H9 (cell line): ENCODE measurements at regions not wholly inside any gene's neighbourhood (a gene's known extent, or its start where the extent isn't known, plus 50 kb on each side); places are given as distances from the start of the nearest gene placed in this dataset.

ENCODE experiments used
- DNase-seq: peaks from one replicate; pipeline ENCODE4 v3.0.0-alpha.2; 2017
- H2AFZ ChIP-seq: one replicate; pipeline ENCODE4 v1.6.1; 2013; ENCODE audit warnings: mild to moderate bottlenecking, low read length, control low read depth, moderate library complexity
- H2AK5ac ChIP-seq: 2 replicates; pipeline ENCODE4 v1.6.1; 2013; ENCODE audit warnings: low read length, control low read depth, mixed read lengths; ENCODE audit not compliant: insufficient read length
- H2BK120ac ChIP-seq: one replicate; pipeline ENCODE4 v1.6.1; 2013; ENCODE audit warnings: low read depth, mild to moderate bottlenecking, low read length, control low read depth, inconsistent platforms; ENCODE audit not compliant: poor library complexity, severe bottlenecking
- H2BK12ac ChIP-seq: 2 replicates; pipeline ENCODE4 v1.6.1; 2013; ENCODE audit warnings: low read length, control low read depth, mixed read lengths, low read depth; ENCODE audit not compliant: insufficient read length
- H2BK15ac ChIP-seq: 2 replicates; pipeline ENCODE4 v1.6.1; 2013; ENCODE audit warnings: low read depth, low read length, control low read depth
- H2BK20ac ChIP-seq: one replicate; pipeline ENCODE4 v1.6.1; 2013; ENCODE audit warnings: low read depth, mild to moderate bottlenecking, low read length, control low read depth, inconsistent platforms; ENCODE audit not compliant: poor library complexity, severe bottlenecking
- H2BK5ac ChIP-seq: 2 replicates; pipeline ENCODE4 v1.6.1; 2013; ENCODE audit warnings: low read length, control low read depth, mixed read lengths; ENCODE audit not compliant: insufficient read length
- H3K14ac ChIP-seq: 2 replicates; pipeline ENCODE4 v1.6.1; 2013; ENCODE audit warnings: low read length, control low read depth; ENCODE audit not compliant: insufficient read depth
- H3K18ac ChIP-seq: 2 replicates; pipeline ENCODE4 v1.6.1; 2013; ENCODE audit warnings: low read depth, mild to moderate bottlenecking, mixed read lengths, low read length, control low read depth; ENCODE audit not compliant: insufficient read length
- H3K23ac ChIP-seq: 2 replicates; pipeline ENCODE4 v1.6.1; 2013; ENCODE audit warnings: low read length, control low read depth, mixed read lengths, low read depth; ENCODE audit not compliant: insufficient read length
- H3K23me2 ChIP-seq: 2 replicates; pipeline ENCODE4 v1.6.1; 2013; ENCODE audit warnings: low read depth, mild to moderate bottlenecking, mixed read lengths, low read length, control low read depth; ENCODE audit not compliant: insufficient read length, poor library complexity, severe bottlenecking
- H3K27ac ChIP-seq: 2 replicates; pipeline ENCODE4 v1.5.1; 2013; ENCODE audit warnings: low read length, control low read depth, mixed read lengths, low read depth; ENCODE audit not compliant: insufficient read length
- H3K27me3 ChIP-seq: 2 replicates; pipeline ENCODE4 v1.6.1; 2013; ENCODE audit warnings: low read length, control low read depth, inconsistent platforms; ENCODE audit not compliant: insufficient read depth
- H3K4ac ChIP-seq: 2 replicates; pipeline ENCODE4 v1.6.1; 2013; ENCODE audit warnings: low read depth, mild to moderate bottlenecking, control low read depth, inconsistent platforms, low read length, moderate library complexity
- H3K4me1 ChIP-seq: 2 replicates; pipeline ENCODE4 v1.6.1; 2013; ENCODE audit warnings: low read length, control low read depth, inconsistent platforms; ENCODE audit not compliant: insufficient read depth
- H3K4me2 ChIP-seq: 2 replicates; pipeline ENCODE4 v1.6.1; 2013; ENCODE audit warnings: low read length, control low read depth, mixed read lengths; ENCODE audit not compliant: insufficient read length, insufficient read depth
- H3K56ac ChIP-seq: 2 replicates; pipeline ENCODE4 v1.6.1; 2013; ENCODE audit warnings: low read depth, mild to moderate bottlenecking, mixed read lengths, low read length, control low read depth; ENCODE audit not compliant: insufficient read length
- H3K79me1 ChIP-seq: 2 replicates; pipeline ENCODE4 v1.6.1; 2013; ENCODE audit warnings: low read depth, mild to moderate bottlenecking, moderate library complexity, low read length, control low read depth, inconsistent platforms; ENCODE audit not compliant: insufficient read depth, poor library complexity, severe bottlenecking
- H3K79me2 ChIP-seq: 2 replicates; pipeline ENCODE4 v1.6.1; 2013; ENCODE audit warnings: low read length, control low read depth, inconsistent platforms; ENCODE audit not compliant: insufficient read depth
- H3K9ac ChIP-seq: 2 replicates; pipeline ENCODE4 v1.6.1; 2013; ENCODE audit warnings: low read length, control low read depth, mixed read lengths; ENCODE audit not compliant: insufficient read length; ENCODE audit errors: extremely low read depth
- H3K9me3 ChIP-seq: one replicate; pipeline ENCODE4 v1.6.1; 2013; ENCODE audit warnings: low read depth, low read length, inconsistent platforms; ENCODE audit not compliant: control insufficient read depth
- H3T11ph ChIP-seq: one replicate; pipeline ENCODE4 v1.6.1; 2013; ENCODE audit warnings: mild to moderate bottlenecking, low read length, control low read depth, inconsistent platforms
- H4K20me1 ChIP-seq: one replicate; pipeline ENCODE4 v1.6.1; 2013; ENCODE audit not compliant: control insufficient read depth, insufficient read length, insufficient read depth
- H4K5ac ChIP-seq: 2 replicates; pipeline ENCODE4 v1.6.1; 2013; ENCODE audit warnings: low read depth, mild to moderate bottlenecking, mixed read lengths, low read length, control low read depth; ENCODE audit not compliant: insufficient read length
- H4K8ac ChIP-seq: replicated peaks from 2 replicates; pipeline ENCODE4 v1.6.1; 2013; ENCODE audit warnings: low read length, control low read depth, mixed read lengths, low read depth; ENCODE audit not compliant: insufficient read length
- H4K91ac ChIP-seq: 2 replicates; pipeline ENCODE4 v1.6.1; 2013; ENCODE audit warnings: low read depth, mild to moderate bottlenecking, moderate library complexity, mixed read lengths, low read length, control low read depth; ENCODE audit not compliant: insufficient read length
- H3K27ac Mint-ChIP-seq, 3 experiments: 2 replicates in 2 of 3; 3 replicates in 1 of 3; pipeline ENCODE4 v1.8.0; 2020 to 2021; ENCODE audit warnings: mixed read lengths in 3 of 3, mild to moderate bottlenecking in 1 of 3, moderate library complexity in 1 of 3
- H3K27me3 Mint-ChIP-seq: 2 replicates; pipeline ENCODE4 v1.8.0; 2021; ENCODE audit warnings: low read depth, mild to moderate bottlenecking, moderate library complexity, mixed read lengths
- H3K36me3 Mint-ChIP-seq, 3 experiments: 2 replicates in 2 of 3; 3 replicates in 1 of 3; pipeline ENCODE4 v1.8.0; 2020 to 2021; ENCODE audit warnings: low read depth in 3 of 3, mixed read lengths in 3 of 3; ENCODE audit not compliant: insufficient read depth in 1 of 3
- H3K4me1 Mint-ChIP-seq, 2 experiments: 2 replicates each; pipeline ENCODE4 v1.8.0; 2020; ENCODE audit warnings: mixed read lengths in 2 of 2
- H3K4me3 Mint-ChIP-seq, 2 experiments: 2 replicates in 1 of 2; 3 replicates in 1 of 2; pipeline ENCODE4 v1.8.0; 2020 to 2021; ENCODE audit warnings: mild to moderate bottlenecking in 2 of 2, mixed read lengths in 2 of 2, moderate library complexity in 1 of 2
- H3K9me3 Mint-ChIP-seq, 2 experiments: 2 replicates in 1 of 2; 3 replicates in 1 of 2; pipeline ENCODE4 v1.8.0; 2020; ENCODE audit warnings: mild to moderate bottlenecking in 2 of 2, mixed read lengths in 2 of 2, moderate library complexity in 1 of 2
- CTCF ChIP-seq: fragments of 200-600 bp; sonication (generic); conservative IDR thresholded peaks from 3 replicates; pipeline ENCODE4 v1.8.0; 2021; ENCODE audit warnings: antibody characterized with exemption, mild to moderate bottlenecking
- WGBS: extraction: QIAGEN DNeasy Blood & Tissue Kit; methylation state at CpG from one replicate; pipeline ENCODE4 v1.1.7; 2013; ENCODE audit warnings: missing lambda C conversion rate, low lambda C conversion rate, mixed read lengths; ENCODE audit not compliant: insufficient read length; ENCODE audit errors: extremely low coverage; 5-methylcytosine and 5-hydroxymethylcytosine counted together

- no peak overlapping the region for H3K4me2 ChIP-seq
- no peak overlapping the region for H3K56ac ChIP-seq
- H2BK120ac ChIP-seq: no peak overlapping the region
- no peak overlapping the region for H2AK5ac ChIP-seq
- TF ChIP-seq CTCF: no peak
- no peak overlapping the region for H3K27ac ChIP-seq
- H3K4me1 ChIP-seq: no peaks in the 10 kb centered on the region
- Mint-ChIP-seq H3K4me3 (no peak overlapping the region), H3K4me1 (peaks cover 7 to 21% of the 10 kb centered on the region in 2 experiments), H3K36me3 (no peaks in the 10 kb centered on the region), H3K9me3 (no peaks in the 10 kb centered on the region; a peak in 1 of 5 replicates), H3K27ac (no peak overlapping the region), H3K27me3 (no peaks in the 10 kb centered on the region)
- no peak overlapping the region for H2BK15ac ChIP-seq
- H3K14ac ChIP-seq: no peak overlapping the region
- no peaks in the 10 kb centered on the region for H3K79me2 ChIP-seq
- H2BK12ac ChIP-seq: no peak overlapping the region
- H4K20me1 ChIP-seq: no peaks in the 10 kb centered on the region
- H3K9me3 ChIP-seq: no peaks in the 10 kb centered on the region
- no peaks in the 10 kb centered on the region for H3K23me2 ChIP-seq
- H3K79me1 ChIP-seq: no peaks in the 10 kb centered on the region
- H3K4ac ChIP-seq: no peak overlapping the region
- WGBS: no CpG with 5 or more reads among the region's 4 CpGs
- H3K18ac ChIP-seq: no peak overlapping the region
- H2BK20ac ChIP-seq: no peak overlapping the region
- no peak for DNase-seq
- no peak overlapping the region for H2BK5ac ChIP-seq
- H3K27me3 ChIP-seq: no peaks in the 10 kb centered on the region
- no peak overlapping the region for H2AFZ ChIP-seq
- no peak overlapping the region for H3K23ac ChIP-seq
- H4K91ac ChIP-seq: no peak overlapping the region
- no peak overlapping the region for H4K8ac ChIP-seq
- no peak overlapping the region for H3K9ac ChIP-seq
- no peak overlapping the region for H3T11ph ChIP-seq
- H4K5ac ChIP-seq: no peak overlapping the region
Observed at GRCh38 chr19:31801611-31802010, 452.4 kb upstream of the TSHZ3 start.
